ENCODE measurements at regions not wholly inside any gene's neighbourhood (a gene's known extent, or its start where the extent isn't known, plus 50 kb on each side); places are given as distances from the start of the nearest gene placed in this dataset.

DNA sequence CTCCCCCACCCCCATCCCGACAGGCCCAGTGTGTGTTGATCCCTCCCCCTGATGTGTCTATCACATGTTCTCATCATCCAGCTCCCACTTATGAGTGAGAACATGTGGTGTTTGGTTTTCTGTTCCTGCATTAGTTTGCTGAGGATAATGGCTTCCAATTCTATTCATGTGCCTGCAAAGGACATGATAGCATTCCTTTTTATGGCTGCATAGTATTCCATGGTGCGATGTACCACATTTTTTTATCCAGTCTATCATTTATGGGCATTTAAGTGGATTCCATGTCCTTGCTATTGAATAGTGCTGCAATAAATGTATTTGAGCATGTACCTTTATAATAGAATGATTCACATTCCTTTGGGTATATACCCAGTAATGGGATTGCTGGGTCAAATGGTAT, 66.6 kb upstream of the NXT1 start:
- Histone ChIP-seq H3K27ac (ENCODE audit: insufficient read depth, low read depth, low read length) (no peak overlapping the region), H4K20me1 (replicated peaks; ENCODE audit: control insufficient read depth, extremely low read depth, insufficient read depth, low read length) (no peaks in the 10 kb centered on the region), H3K4me1 (ENCODE audit: control insufficient read depth, extremely low read depth, insufficient read depth, low read length) (peaks cover 9% of the 10 kb centered on the region), H3K36me3 (ENCODE audit: control insufficient read depth in 2 of 2, extremely low read depth in 1 of 2, insufficient read depth in 2 of 2, low read length in 2 of 2) (no peaks in the 10 kb centered on the region), H3K4me3 (replicated peaks in 1 of 3; ENCODE audit: insufficient read depth in 1 of 3, low read depth in 1 of 3, low read length in 3 of 3) (no peak overlapping the region), H3K9ac (replicated peaks; ENCODE audit: extremely low read depth, insufficient read depth, low read length) (no peak overlapping the region), H3K4me2 (ENCODE audit: insufficient read depth, low read length) (no peak overlapping the region), H2AFZ (ENCODE audit: low read depth, low read length) (no peak overlapping the region), H3K9me1 (replicated peaks; ENCODE audit: control insufficient read depth, extremely low read depth, insufficient read depth, low read length) (no peaks in the 10 kb centered on the region), H3K27me3 (ENCODE audit: control insufficient read depth in 2 of 2, insufficient read depth in 2 of 2, low read length in 2 of 2) (peaks cover 0 to 1% of the 10 kb centered on the region in 2 experiments), H3K79me2 (ENCODE audit: control insufficient read depth, insufficient read depth, low read length) (no peaks in the 10 kb centered on the region), H3K9me3 (replicated peaks; ENCODE audit: control insufficient read depth, insufficient read depth, low read length) (no peaks in the 10 kb centered on the region)
- no TSS peak for BruUV-seq (replicated peaks)
- TF ChIP-seq JUN (IDR thresholded peaks at IDR 0.05; ENCODE audit: borderline replicate concordance, insufficient read depth, insufficient read length, low read depth) (no peak), POLR2A (IDR thresholded peaks at IDR 0.05; ENCODE audit: low read depth, low read length) (no peak), MYC (IDR thresholded peaks at IDR 0.05; ENCODE audit: low read depth, low read length) (no peak), GATA2 (IDR thresholded peaks at IDR 0.05; ENCODE audit: insufficient read depth, insufficient read length, low read depth, low read length) (no peak), POLR2AphosphoS5 (IDR thresholded peaks at IDR 0.05; ENCODE audit: insufficient read depth, low read depth, low read length) (no peak), EZH2 (IDR thresholded peaks at IDR 0.05; ENCODE audit: borderline replicate concordance, low read depth, low read length, severe bottlenecking) (no peak), FOS (IDR thresholded peaks at IDR 0.05; ENCODE audit: borderline replicate concordance, insufficient read depth, low read length) (no peak)
- TF ChIP-seq, protein P1, sequence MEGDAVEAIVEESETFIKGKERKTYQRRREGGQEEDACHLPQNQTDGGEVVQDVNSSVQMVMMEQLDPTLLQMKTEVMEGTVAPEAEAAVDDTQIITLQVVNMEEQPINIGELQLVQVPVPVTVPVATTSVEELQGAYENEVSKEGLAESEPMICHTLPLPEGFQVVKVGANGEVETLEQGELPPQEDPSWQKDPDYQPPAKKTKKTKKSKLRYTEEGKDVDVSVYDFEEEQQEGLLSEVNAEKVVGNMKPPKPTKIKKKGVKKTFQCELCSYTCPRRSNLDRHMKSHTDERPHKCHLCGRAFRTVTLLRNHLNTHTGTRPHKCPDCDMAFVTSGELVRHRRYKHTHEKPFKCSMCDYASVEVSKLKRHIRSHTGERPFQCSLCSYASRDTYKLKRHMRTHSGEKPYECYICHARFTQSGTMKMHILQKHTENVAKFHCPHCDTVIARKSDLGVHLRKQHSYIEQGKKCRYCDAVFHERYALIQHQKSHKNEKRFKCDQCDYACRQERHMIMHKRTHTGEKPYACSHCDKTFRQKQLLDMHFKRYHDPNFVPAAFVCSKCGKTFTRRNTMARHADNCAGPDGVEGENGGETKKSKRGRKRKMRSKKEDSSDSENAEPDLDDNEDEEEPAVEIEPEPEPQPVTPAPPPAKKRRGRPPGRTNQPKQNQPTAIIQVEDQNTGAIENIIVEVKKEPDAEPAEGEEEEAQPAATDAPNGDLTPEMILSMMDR (IDR thresholded peaks at IDR 0.05; ENCODE audit: extremely low read depth in 1 of 2, insufficient read depth in 1 of 2, low read depth in 1 of 2, low read length in 2 of 2) = no peak
- TF ChIP-seq, protein P2, sequence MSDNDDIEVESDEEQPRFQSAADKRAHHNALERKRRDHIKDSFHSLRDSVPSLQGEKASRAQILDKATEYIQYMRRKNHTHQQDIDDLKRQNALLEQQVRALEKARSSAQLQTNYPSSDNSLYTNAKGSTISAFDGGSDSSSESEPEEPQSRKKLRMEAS (IDR thresholded peaks at IDR 0.05; ENCODE audit: insufficient read depth, insufficient read length) = no peak
- no peak for DNase-seq (ENCODE audit: low read depth, low spot score)
- intact Hi-C loops (cut with micrococcal nuclease) = loop anchor here (5.0 kb wide), 1 partner anchor 38 kb away; no protein-coding TSS in a partner anchor
- ChIA-PET CTCF (no interaction called here), POLR2A (no interaction called here)
- FAIRE-seq = no peak
- dilution Hi-C loops (cut with MboI; ENCODE audit: extremely low pct_ligation_motif_present, low sequenced_read_pairs) = no loop called here

Data from endothelial cell of umbilical vein (primary cell).